ENCODE measurements at regions not wholly inside any gene's neighbourhood (a gene's known extent, or its start where the extent isn't known, plus 50 kb on each side); places are given as distances from the start of the nearest gene placed in this dataset.

GRCh38 chr5:114221807-114222206, 140.1 kb upstream of the KCNN2 start:
- H3K27ac ChIP-seq (ENCODE audit: insufficient read length, low read depth, low read length) = no peak overlapping the region
- WGBS (ENCODE audit: extremely low coverage, insufficient read length, low lambda C conversion rate) = no CpG with 5 or more reads among the region's 1 CpG

More at GRCh38 chr5:114221807-114222206, 140.1 kb upstream of the KCNN2 start:
- Histone ChIP-seq H3K79me1 (ENCODE audit: insufficient read depth, low read depth, low read length, poor library complexity, severe bottlenecking) (no peaks in the 10 kb centered on the region), H3K79me2 (ENCODE audit: insufficient read depth, low read length) (no peaks in the 10 kb centered on the region), H2BK15ac (ENCODE audit: low read depth, low read length) (no peak overlapping the region), H2BK20ac (ENCODE audit: low read depth, low read length, poor library complexity, severe bottlenecking) (no peak overlapping the region), H3K9ac (ENCODE audit: extremely low read depth, insufficient read length, low read length) (no peak overlapping the region), H3T11ph (ENCODE audit: low read length) (no peak overlapping the region), H3K4ac (ENCODE audit: low read depth, low read length) (no peak overlapping the region), H3K14ac (ENCODE audit: insufficient read depth, low read length) (no peak overlapping the region), H4K20me1 (ENCODE audit: control insufficient read depth, insufficient read depth, insufficient read length) (no peaks in the 10 kb centered on the region), H3K18ac (ENCODE audit: insufficient read length, low read depth, low read length) (no peak overlapping the region), H4K8ac (replicated peaks; ENCODE audit: insufficient read length, low read depth, low read length) (no peak overlapping the region), H2AK5ac (ENCODE audit: insufficient read length, low read length) (no peak overlapping the region), H3K23me2 (ENCODE audit: insufficient read length, low read depth, low read length, poor library complexity, severe bottlenecking) (no peaks in the 10 kb centered on the region), H4K91ac (ENCODE audit: insufficient read length, low read depth, low read length) (no peak overlapping the region), H3K4me2 (ENCODE audit: insufficient read depth, insufficient read length, low read length) (no peak overlapping the region), H2AFZ (ENCODE audit: low read length) (no peak overlapping the region), H2BK120ac (ENCODE audit: low read depth, low read length, poor library complexity, severe bottlenecking) (no peak overlapping the region), H3K27me3 (ENCODE audit: insufficient read depth, low read length) (no peaks in the 10 kb centered on the region), H2BK5ac (ENCODE audit: insufficient read length, low read length) (no peak overlapping the region), H3K9me3 (ENCODE audit: control insufficient read depth, low read depth, low read length) (no peaks in the 10 kb centered on the region), H3K23ac (ENCODE audit: insufficient read length, low read depth, low read length) (no peak overlapping the region), H3K4me1 (ENCODE audit: insufficient read depth, low read length) (no peaks in the 10 kb centered on the region), H3K56ac (ENCODE audit: insufficient read length, low read depth, low read length) (no peak overlapping the region), H4K5ac (ENCODE audit: insufficient read length, low read depth, low read length) (no peak overlapping the region), H2BK12ac (ENCODE audit: insufficient read length, low read depth, low read length) (no peak overlapping the region)
- H3K36me3 Mint-ChIP-seq (ENCODE audit: insufficient read depth in 1 of 3, low read depth in 3 of 3) = peaks cover 0 to 6% (median 0%) of the 10 kb centered on the region in 3 experiments; a peak in 4 of 7 replicates
- H3K4me1 Mint-ChIP-seq = no peaks in the 10 kb centered on the region
- no peak for DNase-seq
- TF ChIP-seq, protein P1, sequence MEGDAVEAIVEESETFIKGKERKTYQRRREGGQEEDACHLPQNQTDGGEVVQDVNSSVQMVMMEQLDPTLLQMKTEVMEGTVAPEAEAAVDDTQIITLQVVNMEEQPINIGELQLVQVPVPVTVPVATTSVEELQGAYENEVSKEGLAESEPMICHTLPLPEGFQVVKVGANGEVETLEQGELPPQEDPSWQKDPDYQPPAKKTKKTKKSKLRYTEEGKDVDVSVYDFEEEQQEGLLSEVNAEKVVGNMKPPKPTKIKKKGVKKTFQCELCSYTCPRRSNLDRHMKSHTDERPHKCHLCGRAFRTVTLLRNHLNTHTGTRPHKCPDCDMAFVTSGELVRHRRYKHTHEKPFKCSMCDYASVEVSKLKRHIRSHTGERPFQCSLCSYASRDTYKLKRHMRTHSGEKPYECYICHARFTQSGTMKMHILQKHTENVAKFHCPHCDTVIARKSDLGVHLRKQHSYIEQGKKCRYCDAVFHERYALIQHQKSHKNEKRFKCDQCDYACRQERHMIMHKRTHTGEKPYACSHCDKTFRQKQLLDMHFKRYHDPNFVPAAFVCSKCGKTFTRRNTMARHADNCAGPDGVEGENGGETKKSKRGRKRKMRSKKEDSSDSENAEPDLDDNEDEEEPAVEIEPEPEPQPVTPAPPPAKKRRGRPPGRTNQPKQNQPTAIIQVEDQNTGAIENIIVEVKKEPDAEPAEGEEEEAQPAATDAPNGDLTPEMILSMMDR (conservative IDR thresholded peaks at IDR 0.05) = no peak
- H3K4me3 Mint-ChIP-seq = no peak overlapping the region
- peaks cover 3 to 7% of the 10 kb centered on the region in 2 experiments; a peak in 4 of 5 replicates for H3K9me3 Mint-ChIP-seq
- no peaks in the 10 kb centered on the region for H3K27me3 Mint-ChIP-seq (ENCODE audit: low read depth)
- no peak overlapping the region for H3K27ac Mint-ChIP-seq
